NCI-H69 (cell line): ENCODE measurements at regions not wholly inside any gene's neighbourhood (a gene's known extent, or its start where the extent isn't known, plus 50 kb on each side); places are given as distances from the start of the nearest gene placed in this dataset.
"Not testable (repeated sequence)": the region's sequence is repeated elsewhere in the genome, so short reads cannot be mapped to it uniquely, and the experiment has no call there.

ENCODE experiments used
- DNase-seq: peaks from one replicate; lab custom pipeline; 2025; lab: John Stamatoyannopoulos, UW

DNA sequence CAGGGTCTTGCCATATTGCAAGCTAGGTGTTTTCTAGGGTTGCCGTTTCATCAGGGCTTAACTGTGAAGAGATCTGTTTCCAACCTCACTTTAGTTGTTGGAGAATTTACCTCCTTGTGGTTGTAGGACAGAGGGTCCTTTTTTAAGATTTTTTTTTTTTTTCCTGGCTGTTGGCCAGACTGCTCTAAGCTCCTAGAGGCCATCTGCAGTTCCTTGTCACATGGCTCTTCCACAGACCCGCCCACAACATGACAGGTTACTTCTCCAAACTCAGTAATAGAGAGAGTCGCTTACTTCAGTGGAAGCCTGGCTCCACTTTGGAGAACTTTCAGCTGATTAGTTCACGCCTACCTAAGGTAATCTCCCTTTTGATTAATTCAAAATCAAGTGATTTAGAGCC lies 543.7 kb downstream of the DMRTA1 start:
- no peak for DNase-seq

GRCh38 chr9:22992780-22993179 lies 546.2 kb downstream of the DMRTA1 start:
- DNase-seq = no peak

DNA sequence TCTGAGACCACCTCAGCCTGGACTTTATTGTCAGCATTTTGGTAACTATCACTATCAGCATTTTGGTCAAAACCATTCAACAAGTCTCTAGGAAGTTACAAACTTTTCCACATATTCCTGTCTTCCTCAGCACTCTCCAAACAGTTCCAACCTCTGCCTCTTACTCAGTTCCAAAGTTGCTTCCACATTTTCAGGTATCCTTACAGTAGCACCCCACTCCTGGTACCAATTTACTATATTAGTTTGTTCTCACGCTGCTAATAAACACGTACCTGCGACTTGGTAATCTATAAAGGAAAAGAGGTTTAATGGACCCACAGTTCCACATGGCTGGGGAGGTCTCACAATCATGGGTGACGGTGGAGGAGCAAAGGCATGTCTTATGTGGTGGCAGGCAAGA lies 551.3 kb downstream of the DMRTA1 start:
- DNase-seq = no peak

GRCh38 chr9:23005156-23005555 lies 558.5 kb downstream of the DMRTA1 start:
- peak; percentile 77 for DNase-seq

DNA sequence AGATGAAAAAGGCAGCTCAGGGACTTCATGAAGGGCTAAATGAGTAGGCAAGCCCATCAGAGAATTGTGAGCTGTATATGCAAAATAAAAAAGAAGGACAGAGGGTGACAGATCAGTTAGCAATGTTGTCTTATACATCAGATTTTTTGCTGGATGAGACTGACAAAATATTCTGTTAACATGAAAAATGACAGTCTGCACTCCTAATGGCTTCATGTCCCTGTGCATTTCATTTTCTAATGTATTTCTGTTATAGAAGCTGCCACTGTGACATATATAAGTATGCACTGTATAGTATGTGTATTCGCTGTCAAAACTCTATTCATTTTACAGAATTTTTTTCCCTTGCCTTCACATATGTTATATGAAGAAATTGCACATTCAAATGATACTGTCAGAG lies 559.5 kb downstream of the DMRTA1 start:
- DNase-seq = no peak

DNA sequence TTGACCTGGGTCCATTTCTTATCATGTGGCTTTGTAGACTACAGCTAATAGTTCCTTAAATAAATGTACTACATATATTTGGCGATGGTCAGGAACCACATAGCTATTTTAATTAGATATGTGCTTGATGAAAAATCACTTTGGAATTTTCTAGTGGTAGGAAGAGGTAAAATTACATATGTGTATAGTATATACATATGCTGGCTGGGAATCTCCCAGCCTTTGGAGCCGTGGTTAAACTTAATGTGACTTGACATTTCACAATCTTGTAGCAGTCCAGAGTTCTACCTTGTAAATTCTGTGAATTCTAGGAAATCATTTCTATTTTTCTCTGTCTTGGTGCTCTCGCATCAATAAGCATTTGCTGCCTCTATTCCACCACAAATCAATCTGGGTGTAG lies 565.0 kb downstream of the DMRTA1 start:
- DNase-seq = no peak

DNA sequence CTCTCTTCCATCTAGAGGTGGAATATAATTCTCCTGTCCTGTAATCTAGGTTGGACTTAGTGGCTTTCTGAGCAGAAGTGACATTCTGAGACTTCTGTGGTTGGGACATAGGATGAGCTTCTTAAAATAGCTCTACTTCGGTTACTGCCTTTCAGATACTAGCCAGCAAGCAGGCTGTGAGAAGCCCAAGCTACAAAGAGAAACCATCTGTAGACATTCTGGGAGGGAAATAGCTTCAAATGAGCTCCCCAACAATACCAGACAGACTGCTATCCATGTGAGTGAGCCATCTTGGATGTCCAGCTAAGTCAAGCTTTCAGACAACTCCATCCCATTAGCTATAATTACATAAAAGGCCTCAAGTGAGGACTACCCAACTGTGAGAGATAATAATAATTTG lies 568.9 kb downstream of the DMRTA1 start:
- peak; percentile 11 for DNase-seq

- no peak for DNase-seq
Measured at GRCh38 chr9:23036416-23036815, 589.8 kb downstream of the DMRTA1 start.

DNA sequence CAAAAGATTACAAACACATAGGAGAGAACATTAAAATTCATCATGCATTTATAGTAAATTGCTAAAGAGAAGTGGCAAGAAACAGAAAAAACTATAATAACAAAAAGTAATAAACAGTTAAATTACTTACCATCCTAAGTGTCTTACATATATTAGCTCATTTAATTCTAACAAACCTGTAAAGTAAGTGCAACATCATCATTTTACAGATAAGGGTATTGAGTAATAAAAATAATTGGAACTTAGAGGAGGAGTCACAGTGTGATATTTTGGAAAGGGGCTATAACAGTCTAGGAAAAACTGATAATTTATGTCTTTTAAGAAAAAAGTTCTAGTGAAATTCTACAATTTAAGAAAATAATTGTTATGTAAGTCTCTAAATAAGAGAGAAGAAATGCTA lies 592.8 kb downstream of the DMRTA1 start:
- no peak for DNase-seq

DNA sequence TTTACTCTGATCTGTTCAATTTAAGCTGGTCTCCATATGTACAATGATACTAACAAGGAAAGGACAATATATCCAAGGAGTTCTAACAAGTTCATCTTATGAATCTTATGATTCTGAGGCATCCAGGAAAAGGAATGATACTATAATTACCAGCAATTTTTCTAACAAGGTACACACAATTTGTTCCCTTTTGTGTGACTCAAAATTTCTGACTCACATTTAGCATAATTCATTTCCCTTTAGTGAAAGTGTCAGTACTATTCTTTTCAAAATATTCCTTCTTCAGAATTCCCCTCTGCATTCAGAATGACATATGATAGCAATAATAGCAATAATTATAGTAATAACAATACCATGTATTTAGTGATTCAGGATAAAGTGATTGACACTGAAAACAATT lies 594.8 kb downstream of the DMRTA1 start:
- peak; percentile 62 for DNase-seq

DNA sequence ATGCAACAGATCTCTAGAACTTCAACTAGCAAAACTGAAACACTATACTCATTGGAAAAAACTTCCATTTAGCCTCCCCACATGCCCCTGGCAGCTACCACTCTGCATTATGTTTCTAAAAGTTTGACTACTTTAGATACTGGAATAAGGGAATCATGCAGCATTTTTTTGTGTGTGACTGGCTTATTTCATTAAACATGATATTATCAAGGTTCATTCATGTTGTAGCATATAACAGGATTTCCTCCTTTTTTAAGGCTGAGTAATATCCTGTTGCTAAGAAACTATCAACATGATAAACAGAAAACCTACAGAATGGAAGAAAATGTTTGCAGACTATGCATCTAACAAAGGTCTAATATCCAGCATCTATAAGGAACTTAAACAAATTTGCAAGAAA lies 597.9 kb downstream of the DMRTA1 start:
- DNase-seq = no peak

DNA sequence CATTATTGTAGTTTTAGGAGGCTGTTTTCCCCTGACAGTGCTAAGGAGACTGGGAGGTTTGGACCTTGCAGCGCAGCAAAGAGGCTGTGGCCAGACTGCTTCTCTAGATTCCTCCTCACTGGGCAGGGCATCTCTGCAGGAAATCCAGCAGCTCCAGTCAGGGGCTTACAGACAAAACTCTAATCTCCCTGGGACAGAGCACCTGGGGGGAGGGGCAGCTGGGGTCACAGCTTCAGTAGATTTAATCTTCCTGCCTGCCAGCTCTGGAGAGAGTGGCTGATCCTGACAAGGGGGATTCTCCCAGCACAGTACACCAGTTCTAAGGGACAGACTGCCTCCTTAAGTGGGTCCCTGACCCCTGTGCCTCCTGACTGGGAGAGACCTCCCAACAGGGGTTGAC lies 599.4 kb downstream of the DMRTA1 start:
- DNase-seq = not testable (repeated sequence)

GRCh38 chr9:23050548-23050947 lies 603.9 kb downstream of the DMRTA1 start:
- no peak for DNase-seq

- DNase-seq = no peak
Measured at GRCh38 chr9:23073136-23073535, 626.5 kb downstream of the DMRTA1 start.

GRCh38 chr9:23079798-23080197 lies 633.2 kb downstream of the DMRTA1 start:
- DNase-seq = no peak

DNA sequence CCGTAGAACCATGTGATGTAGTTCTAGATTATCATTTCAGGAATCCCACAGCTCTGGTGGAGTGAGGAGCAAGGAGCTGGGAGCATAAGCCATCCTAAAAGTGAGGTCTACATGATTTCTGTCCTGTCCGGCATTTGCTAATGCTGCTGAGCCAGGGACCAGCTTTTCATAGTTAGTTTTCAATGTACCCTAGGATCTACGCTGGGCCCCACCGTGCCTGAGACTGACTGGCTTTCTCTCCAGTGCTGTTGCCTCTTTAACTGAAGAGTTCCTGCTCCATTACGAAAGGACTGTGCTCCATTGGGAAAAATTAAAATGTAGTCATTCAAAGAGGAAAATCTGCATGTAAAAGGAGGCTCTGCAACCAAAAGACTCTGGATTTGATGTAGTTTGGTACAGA lies 634.8 kb downstream of the DMRTA1 start:
- no peak for DNase-seq

GRCh38 chr9:23088932-23089364 lies 642.3 kb downstream of the DMRTA1 start:
- DNase-seq = peak; percentile 48

DNA sequence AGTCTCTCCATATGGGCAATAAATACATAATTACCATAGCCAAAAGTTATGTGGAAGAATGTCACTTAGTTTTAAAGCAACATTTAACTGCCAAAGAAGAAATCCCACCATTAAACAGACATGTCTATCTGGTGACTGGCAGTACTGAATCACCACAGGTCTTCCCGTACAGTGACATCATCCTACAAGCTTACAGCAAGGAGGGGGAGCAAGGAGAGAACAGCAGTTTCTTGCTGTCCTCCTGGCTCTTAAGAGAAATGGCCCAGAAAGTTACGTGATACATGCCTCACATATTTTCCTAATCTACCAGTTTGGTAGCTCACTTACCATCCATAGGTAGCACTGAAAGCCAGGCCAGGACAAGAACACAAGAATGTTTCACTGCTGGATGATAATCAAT lies 671.0 kb downstream of the DMRTA1 start:
- DNase-seq = peak; percentile 6

DNA sequence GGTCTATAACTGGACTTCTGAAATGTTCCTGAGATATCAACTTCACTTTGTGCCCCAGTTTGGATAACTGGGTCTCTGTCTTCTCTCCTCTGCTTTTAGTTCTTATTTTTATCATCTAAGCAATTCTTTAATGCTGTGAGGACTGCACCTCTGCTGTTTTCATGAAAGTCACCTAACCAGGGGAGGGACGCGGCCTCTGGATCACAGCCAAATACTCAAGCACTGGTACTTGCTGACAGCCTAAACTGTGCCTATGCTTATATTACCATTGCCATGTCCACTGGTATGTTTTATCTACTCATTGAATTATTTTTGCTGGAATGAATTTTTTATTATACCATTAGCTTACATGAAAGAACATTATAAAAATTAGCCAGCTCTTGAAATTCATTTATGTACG lies 674.0 kb downstream of the DMRTA1 start:
- DNase-seq = peak; percentile 34

DNA sequence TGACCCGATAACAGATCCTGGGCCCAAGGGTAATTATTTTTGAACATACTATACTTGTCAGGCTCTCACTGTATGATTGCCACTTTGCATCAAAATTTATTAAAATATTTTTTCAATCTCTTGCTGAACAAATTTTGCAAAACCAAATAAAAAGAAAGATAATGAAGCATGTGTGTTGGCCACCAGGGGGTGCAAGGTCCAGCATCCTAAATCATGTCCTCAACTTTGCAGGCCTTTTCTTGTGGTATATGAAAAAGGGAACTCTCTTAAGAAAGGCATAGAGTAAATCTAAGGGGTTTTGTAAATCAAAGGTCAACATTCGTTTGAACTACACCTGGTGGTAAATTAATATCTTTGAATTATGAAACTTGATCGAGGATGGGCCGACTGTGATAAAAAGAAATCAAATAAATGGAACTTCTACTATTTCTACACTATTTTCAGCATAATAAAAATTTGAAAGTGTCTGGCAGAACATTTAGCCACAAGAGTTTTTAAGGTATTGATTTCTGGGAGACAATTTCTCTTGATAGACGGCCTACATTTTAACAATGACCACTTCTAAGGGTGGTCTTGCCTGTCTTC lies 676.5 kb downstream of the DMRTA1 start:
- peak; percentile 74 for DNase-seq

- no peak for DNase-seq
Measured at GRCh38 chr9:23145467-23145866, 680.6 kb downstream of the ELAVL2 start.

- DNase-seq = peak; percentile 19
Measured at GRCh38 chr9:23153058-23153457, 673.0 kb downstream of the ELAVL2 start.

DNA sequence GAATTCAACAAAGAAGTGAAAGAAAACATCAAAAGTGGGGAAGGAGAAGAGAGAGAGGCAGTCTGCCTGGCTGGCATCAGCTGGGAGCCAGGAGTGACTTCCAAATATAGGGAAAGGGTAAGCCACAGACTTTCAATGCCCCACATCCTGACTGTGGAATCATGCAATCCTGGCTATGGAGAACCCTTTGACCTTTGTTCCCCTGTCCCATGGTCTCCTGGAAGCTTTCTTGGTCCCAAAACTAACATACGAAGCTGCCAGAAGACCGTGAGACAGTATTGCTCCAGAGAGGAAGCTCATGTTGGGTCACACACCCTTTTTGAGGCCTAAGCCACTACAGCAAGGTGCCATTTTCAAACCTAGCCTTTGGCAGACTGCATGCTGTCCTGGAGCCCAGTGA lies 665.5 kb downstream of the ELAVL2 start:
- DNase-seq = no peak

GRCh38 chr9:23160952-23161469 lies 665.0 kb downstream of the ELAVL2 start:
- no peak for DNase-seq
